ENCODE measurements at regions not wholly inside any gene's neighbourhood (a gene's known extent, or its start where the extent isn't known, plus 50 kb on each side); places are given as distances from the start of the nearest gene placed in this dataset.

GRCh38 chr20:62527781-62528180 lies 52.0 kb upstream of the GATA5 start:
- TF ChIP-seq CTCF (IDR thresholded peaks at IDR 0.05; ENCODE audit: low read length), result no peak
- TF ChIP-seq EZH2phosphoT487 (IDR thresholded peaks at IDR 0.05; ENCODE audit: low read length), result no peak
